ENCODE measurements at regions not wholly inside any gene's neighbourhood (a gene's known extent, or its start where the extent isn't known, plus 50 kb on each side); places are given as distances from the start of the nearest gene placed in this dataset.

- no peak for TF ChIP-seq CTCF (IDR thresholded peaks at IDR 0.05; ENCODE audit: low read length)
- no peak for TF ChIP-seq EZH2 (optimal IDR thresholded peaks at IDR 0.05; ENCODE audit: low read depth, low read length)
Measured at GRCh38 chr21:35268817-35269216, 219.7 kb upstream of the RUNX1 start.
